ENCODE measurements at regions not wholly inside any gene's neighbourhood (a gene's known extent, or its start where the extent isn't known, plus 50 kb on each side); places are given as distances from the start of the nearest gene placed in this dataset.
"Not testable (repeated sequence)": the region's sequence is repeated elsewhere in the genome, so short reads cannot be mapped to it uniquely, and the experiment has no call there.

DNA sequence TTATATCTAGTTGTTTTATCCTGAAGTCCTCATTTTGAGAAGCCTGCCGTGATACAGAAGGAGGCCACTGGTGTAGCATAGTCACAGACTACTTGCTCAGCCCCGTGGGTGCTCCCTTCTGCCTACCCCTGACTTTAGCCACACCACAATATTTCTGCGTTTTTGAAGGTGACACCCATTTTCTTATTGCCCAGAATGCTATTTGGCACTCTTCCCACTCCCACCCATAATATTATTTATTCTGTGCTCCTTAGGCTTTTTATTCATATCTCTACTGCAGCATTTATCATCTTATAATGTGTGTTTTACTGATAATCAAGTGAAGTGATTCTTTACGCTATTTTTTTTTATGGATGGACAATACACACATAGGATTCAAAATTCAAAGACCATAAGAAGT is 107.3 kb downstream of the OR2B2 start:
- no peak for DNase-seq

DNA sequence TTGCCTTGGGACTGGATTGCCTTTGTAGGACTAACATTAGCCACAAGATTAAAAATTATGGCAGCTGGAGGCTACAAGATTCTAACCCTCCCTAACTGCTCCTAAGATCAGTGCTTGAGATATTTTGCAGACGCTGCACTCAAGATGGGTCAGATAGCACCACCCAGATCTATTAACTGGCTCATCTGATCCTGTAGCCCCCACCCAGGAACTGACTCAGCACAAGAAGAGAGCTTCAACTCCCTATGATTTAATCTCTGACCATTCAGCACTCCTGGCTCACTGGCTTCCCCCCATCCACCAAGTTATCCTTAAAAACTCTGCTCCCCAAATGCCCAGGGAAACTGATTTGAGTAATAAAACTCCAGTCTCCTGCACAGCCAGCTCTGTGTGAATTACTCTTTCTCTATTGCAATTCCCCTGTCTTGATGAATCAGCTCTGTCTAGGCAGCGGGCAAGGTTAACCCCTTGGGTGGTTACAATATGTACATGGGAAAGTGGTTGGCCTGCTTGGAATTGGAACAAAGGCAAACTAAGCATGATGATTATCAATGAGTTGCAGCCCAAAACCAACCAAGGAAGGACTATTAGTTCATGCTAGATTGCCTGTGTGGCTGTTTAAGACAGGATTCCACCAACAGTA is 111.3 kb downstream of the OR2B2 start:
- no peak for DNase-seq

DNA sequence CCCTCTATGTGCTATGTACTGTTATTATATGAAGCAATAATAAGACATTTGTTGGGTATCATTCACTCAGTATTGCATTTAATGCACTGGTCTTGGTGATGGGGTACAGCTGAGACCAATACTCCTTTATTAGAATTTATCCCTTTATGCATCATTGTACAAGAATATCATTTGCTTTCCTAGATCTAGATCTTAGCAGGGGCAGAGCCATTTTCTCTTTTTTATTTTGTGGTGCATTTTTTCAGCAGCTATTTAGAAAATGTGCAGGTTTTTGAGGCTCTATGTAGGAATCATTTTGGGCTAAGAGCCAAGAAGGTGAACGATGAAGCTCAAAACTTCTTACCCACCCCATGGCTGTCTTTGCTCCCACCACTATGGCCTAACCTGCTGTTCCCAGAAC is 114.2 kb downstream of the OR2B2 start:
- DNase-seq = no peak

- DNase-seq = not testable (repeated sequence)
Observed at GRCh38 chr6:27796736-27797481, 115.3 kb downstream of the OR2B2 start.

GRCh38 chr6:27795697-27796494 is 116.3 kb downstream of the OR2B2 start:
- no peak for DNase-seq

GRCh38 chr6:27791182-27791943 is 120.8 kb downstream of the OR2B2 start:
- DNase-seq = no peak

GRCh38 chr6:27788376-27788775 is 123.8 kb downstream of the OR2B2 start:
- not testable (repeated sequence) for DNase-seq

GRCh38 chr6:27786048-27786447 is 126.1 kb downstream of the OR2B2 start:
- no peak for DNase-seq

GRCh38 chr6:27785294-27785693 is 126.9 kb downstream of the OR2B2 start:
- no peak for DNase-seq

GRCh38 chr6:27782748-27783147 is 129.4 kb downstream of the OR2B2 start:
- no peak for DNase-seq

GRCh38 chr6:27778625-27779417 is 133.4 kb downstream of the OR2B2 start:
- no peak for DNase-seq

DNA sequence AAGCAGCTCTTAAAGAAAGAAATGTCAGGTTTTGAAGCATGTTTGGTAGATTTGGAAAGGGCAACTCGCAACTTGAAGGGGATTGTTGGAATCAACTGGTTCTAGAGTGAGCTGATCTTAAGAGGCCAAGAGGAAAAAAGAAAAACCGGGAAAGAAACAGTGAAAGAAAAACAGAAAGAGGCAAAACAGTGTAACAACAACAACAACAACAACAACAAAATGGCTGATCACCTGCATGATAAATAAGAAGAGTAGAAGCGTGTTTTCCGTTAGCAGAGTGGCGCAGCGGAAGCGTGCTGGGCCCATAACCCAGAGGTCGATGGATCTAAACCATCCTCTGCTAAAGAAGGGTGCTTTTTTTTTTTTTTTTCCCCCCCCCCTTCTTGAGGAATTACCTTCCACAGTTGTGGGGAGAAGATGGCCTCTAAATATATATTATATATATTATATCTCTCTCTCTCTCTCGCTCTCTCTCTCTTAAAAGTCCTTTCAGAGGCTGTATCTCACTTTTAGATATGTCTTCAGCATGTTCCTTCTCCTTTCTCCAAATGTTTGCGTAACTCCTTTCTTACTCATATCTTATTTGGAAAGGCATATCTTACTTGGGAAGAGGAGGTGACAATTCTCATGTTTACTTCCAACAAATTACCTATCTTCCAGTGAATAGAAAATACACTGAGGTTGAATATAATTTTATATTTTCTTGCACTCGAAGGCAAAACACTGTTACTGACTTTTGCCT is 134.4 kb downstream of the OR2B2 start:
- DNase-seq = no peak

DNA sequence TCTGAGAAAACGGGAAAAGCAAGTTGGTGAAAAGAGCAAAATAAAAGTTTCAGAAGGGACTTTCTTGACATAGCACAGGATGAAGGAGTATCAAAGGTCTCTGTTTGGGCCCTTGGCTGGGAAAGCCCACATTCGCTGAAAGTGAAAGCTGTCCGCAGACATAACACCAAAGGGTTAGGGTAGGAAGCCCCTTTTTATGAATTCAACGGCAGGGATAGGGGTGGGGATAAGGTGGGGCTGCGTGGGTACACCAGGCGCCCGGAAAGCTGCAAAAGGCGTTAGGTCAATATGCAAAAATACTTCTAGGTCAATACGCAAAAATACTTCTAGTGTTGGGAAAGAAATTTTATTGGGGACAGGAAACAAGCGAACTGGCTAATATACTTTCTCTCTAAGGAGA is 135.1 kb downstream of the OR2B2 start:
- no peak for DNase-seq

GRCh38 chr6:27776504-27776903 is 135.7 kb downstream of the OR2B2 start:
- DNase-seq = no peak

- DNase-seq = no peak
Observed at GRCh38 chr6:27775796-27776184, 136.4 kb downstream of the OR2B2 start.

GRCh38 chr6:27775138-27775795 is 136.9 kb downstream of the OR2B2 start:
- not testable (repeated sequence) for DNase-seq

GRCh38 chr6:27774264-27774600 is 138.0 kb downstream of the OR2B2 start:
- DNase-seq = not testable (repeated sequence)

GRCh38 chr6:27773542-27774263 is 138.5 kb downstream of the OR2B2 start:
- not testable (repeated sequence) for DNase-seq

DNA sequence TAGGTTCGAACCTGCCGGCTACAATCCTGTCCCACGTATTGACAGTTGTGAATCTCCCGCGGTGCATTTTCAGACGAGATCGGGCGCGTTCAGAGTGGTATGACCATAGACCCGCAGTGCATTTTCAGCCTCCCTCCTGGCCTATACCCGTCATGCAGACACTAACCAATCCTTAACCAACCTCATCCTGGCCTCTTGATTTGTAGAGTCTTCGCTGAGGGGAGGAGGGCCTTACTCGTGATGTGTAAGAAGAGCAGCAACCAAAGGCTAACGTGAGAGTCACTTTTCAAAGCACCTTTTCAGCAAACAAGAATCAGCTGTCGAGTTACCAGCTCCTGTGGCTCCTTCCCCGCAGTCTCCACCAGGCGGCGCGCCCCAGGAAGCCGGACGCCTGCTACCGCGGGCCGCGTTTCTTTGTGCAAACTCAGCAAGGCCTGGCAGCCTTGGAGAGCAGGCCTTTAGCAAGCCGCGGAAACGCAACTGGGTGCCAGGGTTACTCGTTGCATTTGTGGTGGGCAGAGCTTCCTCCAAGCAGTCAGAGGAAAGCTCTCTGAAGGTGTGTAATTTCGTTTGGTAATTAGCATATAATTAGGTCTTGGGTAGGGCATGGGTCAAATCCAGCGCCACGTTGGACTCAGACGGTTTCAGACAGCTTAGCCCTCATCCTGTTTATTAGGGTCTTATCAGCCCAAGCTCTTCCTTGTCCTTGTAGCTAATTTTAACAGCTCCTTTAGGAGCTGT is 139.8 kb downstream of the OR2B2 start:
- DNase-seq = peak; percentile 61 to 82 (median 75)

GRCh38 chr6:27771235-27771634 is 141.0 kb downstream of the OR2B2 start:
- no peak for DNase-seq

Measured in activated naive CD4-positive, alpha-beta T cell (primary cell).